ENCODE measurements at regions not wholly inside any gene's neighbourhood (a gene's known extent, or its start where the extent isn't known, plus 50 kb on each side); places are given as distances from the start of the nearest gene placed in this dataset.

DNA sequence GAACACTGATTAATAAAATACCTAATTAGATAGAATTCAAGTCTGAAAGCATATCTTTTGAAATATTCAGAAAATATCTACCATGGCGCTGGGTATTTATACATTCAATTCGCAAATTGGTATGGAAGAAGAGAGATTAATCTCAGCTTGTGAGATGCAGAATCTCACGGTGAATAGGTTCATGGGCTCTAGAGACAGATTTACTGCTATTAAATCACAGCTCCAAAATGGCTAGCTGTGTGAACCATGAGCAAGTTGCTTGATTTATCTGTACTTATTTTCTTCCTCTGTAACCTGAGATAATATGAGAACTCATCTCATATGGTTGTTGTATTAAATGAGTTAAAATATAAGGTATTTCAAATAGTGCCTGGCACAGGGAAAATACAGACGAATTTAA lies 556.7 kb downstream of the FBXO15 start:
- TF ChIP-seq RFX5 (IDR thresholded peaks at IDR 0.05; ENCODE audit: low read depth, low read length) (no peak), POU2F2 (IDR thresholded peaks at IDR 0.05; ENCODE audit: borderline replicate concordance, low read depth, low read length) (no peak), SMARCA5 (IDR thresholded peaks at IDR 0.05) (no peak), STAT3 (IDR thresholded peaks at IDR 0.05; ENCODE audit: low read depth, low read length) (no peak), TARDBP (IDR thresholded peaks at IDR 0.05; ENCODE audit: borderline replicate concordance) (no peak), NFYB (IDR thresholded peaks at IDR 0.05; ENCODE audit: insufficient read depth, low read depth, low read length) (no peak), NFXL1 (IDR thresholded peaks at IDR 0.05; ENCODE audit: borderline replicate concordance) (no peak)
- TF ChIP-seq, protein P1, sequence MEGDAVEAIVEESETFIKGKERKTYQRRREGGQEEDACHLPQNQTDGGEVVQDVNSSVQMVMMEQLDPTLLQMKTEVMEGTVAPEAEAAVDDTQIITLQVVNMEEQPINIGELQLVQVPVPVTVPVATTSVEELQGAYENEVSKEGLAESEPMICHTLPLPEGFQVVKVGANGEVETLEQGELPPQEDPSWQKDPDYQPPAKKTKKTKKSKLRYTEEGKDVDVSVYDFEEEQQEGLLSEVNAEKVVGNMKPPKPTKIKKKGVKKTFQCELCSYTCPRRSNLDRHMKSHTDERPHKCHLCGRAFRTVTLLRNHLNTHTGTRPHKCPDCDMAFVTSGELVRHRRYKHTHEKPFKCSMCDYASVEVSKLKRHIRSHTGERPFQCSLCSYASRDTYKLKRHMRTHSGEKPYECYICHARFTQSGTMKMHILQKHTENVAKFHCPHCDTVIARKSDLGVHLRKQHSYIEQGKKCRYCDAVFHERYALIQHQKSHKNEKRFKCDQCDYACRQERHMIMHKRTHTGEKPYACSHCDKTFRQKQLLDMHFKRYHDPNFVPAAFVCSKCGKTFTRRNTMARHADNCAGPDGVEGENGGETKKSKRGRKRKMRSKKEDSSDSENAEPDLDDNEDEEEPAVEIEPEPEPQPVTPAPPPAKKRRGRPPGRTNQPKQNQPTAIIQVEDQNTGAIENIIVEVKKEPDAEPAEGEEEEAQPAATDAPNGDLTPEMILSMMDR (IDR thresholded peaks at IDR 0.05 in 2 of 3, conservative IDR thresholded peaks at IDR 0.05 in 1 of 3; ENCODE audit: control insufficient read depth in 2 of 3, extremely low read depth in 1 of 3, insufficient read depth in 1 of 3, low read depth in 3 of 3, low read length in 3 of 3), result no peak
- TF ChIP-seq, protein P2, sequence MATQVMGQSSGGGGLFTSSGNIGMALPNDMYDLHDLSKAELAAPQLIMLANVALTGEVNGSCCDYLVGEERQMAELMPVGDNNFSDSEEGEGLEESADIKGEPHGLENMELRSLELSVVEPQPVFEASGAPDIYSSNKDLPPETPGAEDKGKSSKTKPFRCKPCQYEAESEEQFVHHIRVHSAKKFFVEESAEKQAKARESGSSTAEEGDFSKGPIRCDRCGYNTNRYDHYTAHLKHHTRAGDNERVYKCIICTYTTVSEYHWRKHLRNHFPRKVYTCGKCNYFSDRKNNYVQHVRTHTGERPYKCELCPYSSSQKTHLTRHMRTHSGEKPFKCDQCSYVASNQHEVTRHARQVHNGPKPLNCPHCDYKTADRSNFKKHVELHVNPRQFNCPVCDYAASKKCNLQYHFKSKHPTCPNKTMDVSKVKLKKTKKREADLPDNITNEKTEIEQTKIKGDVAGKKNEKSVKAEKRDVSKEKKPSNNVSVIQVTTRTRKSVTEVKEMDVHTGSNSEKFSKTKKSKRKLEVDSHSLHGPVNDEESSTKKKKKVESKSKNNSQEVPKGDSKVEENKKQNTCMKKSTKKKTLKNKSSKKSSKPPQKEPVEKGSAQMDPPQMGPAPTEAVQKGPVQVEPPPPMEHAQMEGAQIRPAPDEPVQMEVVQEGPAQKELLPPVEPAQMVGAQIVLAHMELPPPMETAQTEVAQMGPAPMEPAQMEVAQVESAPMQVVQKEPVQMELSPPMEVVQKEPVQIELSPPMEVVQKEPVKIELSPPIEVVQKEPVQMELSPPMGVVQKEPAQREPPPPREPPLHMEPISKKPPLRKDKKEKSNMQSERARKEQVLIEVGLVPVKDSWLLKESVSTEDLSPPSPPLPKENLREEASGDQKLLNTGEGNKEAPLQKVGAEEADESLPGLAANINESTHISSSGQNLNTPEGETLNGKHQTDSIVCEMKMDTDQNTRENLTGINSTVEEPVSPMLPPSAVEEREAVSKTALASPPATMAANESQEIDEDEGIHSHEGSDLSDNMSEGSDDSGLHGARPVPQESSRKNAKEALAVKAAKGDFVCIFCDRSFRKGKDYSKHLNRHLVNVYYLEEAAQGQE (IDR thresholded peaks at IDR 0.05; ENCODE audit: low read depth, low read length), result no peak
- TF ChIP-seq, protein P3, sequence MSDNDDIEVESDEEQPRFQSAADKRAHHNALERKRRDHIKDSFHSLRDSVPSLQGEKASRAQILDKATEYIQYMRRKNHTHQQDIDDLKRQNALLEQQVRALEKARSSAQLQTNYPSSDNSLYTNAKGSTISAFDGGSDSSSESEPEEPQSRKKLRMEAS (IDR thresholded peaks at IDR 0.05; ENCODE audit: low read depth, low read length), result no peak
